HEK293 (cell line): ENCODE measurements at regions not wholly inside any gene's neighbourhood (a gene's known extent, or its start where the extent isn't known, plus 50 kb on each side); places are given as distances from the start of the nearest gene placed in this dataset.

ENCODE experiments used
- CTCF ChIA-PET: fragments of 350-600 bp; formaldehyde crosslinking; extraction: SDS; loops from one replicate; lab custom pipeline; 2021; ENCODE audit warnings: antibody characterized with exemption; lab: Yijun Ruan, JAX
- POLR2A ChIA-PET: fragments of 300-600 bp; formaldehyde crosslinking; extraction: SDS; loops from one replicate; lab custom pipeline; 2020; ENCODE audit warnings: antibody characterized with exemption, inconsistent platforms; lab: Yijun Ruan, JAX
- H3K27ac ChIP-seq: fragments of 200-500 bp; sonication (Bioruptor generic); 2 replicates; pipeline ENCODE4 v1.5.1; 2014; ENCODE audit warnings: low read depth, low read length, control low read depth, inconsistent platforms; ENCODE audit errors: extremely low read depth
- H3K36me3 ChIP-seq, 2 experiments: fragments of 200-500 bp in 1 of 2; sonication (Bioruptor generic) in 1 of 2; 1 replicate in 1 of 2; 2 replicates in 1 of 2; pipeline ENCODE4 v1.5.1; 2014 to 2017; ENCODE audit warnings: inconsistent platforms in 2 of 2, low read length in 2 of 2; ENCODE audit not compliant: control insufficient read depth in 2 of 2, insufficient read depth in 1 of 2
- H3K4me1 ChIP-seq: fragments of 200-500 bp; sonication (Bioruptor generic); 2 replicates; pipeline ENCODE4 v1.5.1; 2014; ENCODE audit warnings: mild to moderate bottlenecking, low read length, inconsistent platforms; ENCODE audit not compliant: control insufficient read depth, insufficient read depth
- H3K4me3 ChIP-seq: 2 replicates; pipeline ENCODE4 v1.5.1; 2011; ENCODE audit warnings: low read depth, mild to moderate bottlenecking, control low read depth, low read length, moderate library complexity
- H3K9me3 ChIP-seq: fragments of 200-500 bp; sonication (Bioruptor generic); 2 replicates; pipeline ENCODE4 v1.5.1; 2014; ENCODE audit warnings: low read depth, low read length, inconsistent platforms; ENCODE audit not compliant: control insufficient read depth, insufficient read depth
- KLF10 ChIP-seq: fragments of 450-650 bp; IDR thresholded peaks from 2 replicates; pipeline ENCODE4 v1.5.1; 2018; ENCODE audit warnings: missing biosample characterization, mild to moderate bottlenecking, missing genetic modification characterization
- MYNN ChIP-seq: fragments of 450-650 bp; formaldehyde crosslinking; IDR thresholded peaks from 2 replicates; pipeline ENCODE4 v1.5.1; 2016; ENCODE audit warnings: missing biosample characterization, missing genetic modification characterization, borderline replicate concordance
- YY1 ChIP-seq: fragments of 450-650 bp; formaldehyde crosslinking; IDR thresholded peaks from 2 replicates; pipeline ENCODE4 v1.5.1; 2018; ENCODE audit warnings: missing biosample characterization, missing genetic modification characterization
- ZBTB20 ChIP-seq: fragments of 450-650 bp; formaldehyde crosslinking; IDR thresholded peaks from 2 replicates; pipeline ENCODE4 v1.5.1; 2016; ENCODE audit warnings: missing biosample characterization, missing genetic modification characterization
- ZBTB7A ChIP-seq: fragments of 450-650 bp; formaldehyde crosslinking; IDR thresholded peaks from 2 replicates; pipeline ENCODE4 v1.5.1; 2016; ENCODE audit warnings: low read depth, missing biosample characterization, missing genetic modification characterization
- ZNF175 ChIP-seq: fragments of 450-650 bp; formaldehyde crosslinking; IDR thresholded peaks from 2 replicates; pipeline ENCODE4 v1.5.1; 2016; ENCODE audit warnings: missing biosample characterization, missing genetic modification characterization
- ZNF214 ChIP-seq: fragments of 450-650 bp; formaldehyde crosslinking; IDR thresholded peaks from 2 replicates; pipeline ENCODE4 v1.5.1; 2017; ENCODE audit warnings: missing biosample characterization, mild to moderate bottlenecking, missing genetic modification characterization, borderline replicate concordance
- ZNF23 ChIP-seq: fragments of 450-650 bp; formaldehyde crosslinking; IDR thresholded peaks from 2 replicates; pipeline ENCODE4 v1.5.1; 2016; ENCODE audit warnings: missing biosample characterization, missing genetic modification characterization, borderline replicate concordance
- ZNF777 ChIP-seq: fragments of 450-650 bp; formaldehyde crosslinking; IDR thresholded peaks from 2 replicates; pipeline ENCODE4 v1.5.1; 2017; ENCODE audit warnings: missing biosample characterization, missing genetic modification characterization, borderline replicate concordance
- ZNF830 ChIP-seq: fragments of 450-650 bp; IDR thresholded peaks from 2 replicates; pipeline ENCODE4 v1.5.0; 2018; ENCODE audit warnings: missing biosample characterization, missing genetic modification characterization, low read depth, mild to moderate bottlenecking, moderate library complexity
- ZSCAN23 ChIP-seq: fragments of 450-650 bp; formaldehyde crosslinking; IDR thresholded peaks from 2 replicates; pipeline ENCODE4 v1.5.1; 2016; ENCODE audit warnings: missing biosample characterization, missing genetic modification characterization
- TF ChIP-seq, protein P1 (sequence below): fragments of 450-650 bp; formaldehyde crosslinking; IDR thresholded peaks from 2 replicates; pipeline ENCODE4 v1.5.1; 2016; ENCODE audit warnings: missing biosample characterization, missing genetic modification characterization, low read depth
- TF ChIP-seq, protein P2 (sequence below): fragments of 450-650 bp; formaldehyde crosslinking; IDR thresholded peaks from 2 replicates; pipeline ENCODE4 v1.5.1; 2017; ENCODE audit warnings: missing biosample characterization, mild to moderate bottlenecking, missing genetic modification characterization, moderate library complexity
- TF ChIP-seq, protein P3 (sequence below): fragments of 450-650 bp; formaldehyde crosslinking; IDR thresholded peaks from 2 replicates; pipeline ENCODE4 v1.5.0; 2017; ENCODE audit warnings: missing biosample characterization, missing genetic modification characterization, borderline replicate concordance
- TF ChIP-seq, protein P4 (sequence below): fragments of 450-650 bp; formaldehyde crosslinking; IDR thresholded peaks from 2 replicates; pipeline ENCODE4 v1.5.1; 2016; ENCODE audit warnings: missing biosample characterization, missing genetic modification characterization, borderline replicate concordance
- TF ChIP-seq, protein P5 (sequence below): sonication (generic); formaldehyde crosslinking; IDR thresholded peaks from 2 replicates; pipeline ENCODE4 v1.8.1; 2022; ENCODE audit warnings: mild to moderate bottlenecking, moderate library complexity, missing genetic modification reagents
- TF ChIP-seq, protein P6 (sequence below): fragments of 450-650 bp; formaldehyde crosslinking; IDR thresholded peaks from 2 replicates; pipeline ENCODE4 v1.5.1; 2016; ENCODE audit warnings: missing biosample characterization, missing genetic modification characterization

DNA sequence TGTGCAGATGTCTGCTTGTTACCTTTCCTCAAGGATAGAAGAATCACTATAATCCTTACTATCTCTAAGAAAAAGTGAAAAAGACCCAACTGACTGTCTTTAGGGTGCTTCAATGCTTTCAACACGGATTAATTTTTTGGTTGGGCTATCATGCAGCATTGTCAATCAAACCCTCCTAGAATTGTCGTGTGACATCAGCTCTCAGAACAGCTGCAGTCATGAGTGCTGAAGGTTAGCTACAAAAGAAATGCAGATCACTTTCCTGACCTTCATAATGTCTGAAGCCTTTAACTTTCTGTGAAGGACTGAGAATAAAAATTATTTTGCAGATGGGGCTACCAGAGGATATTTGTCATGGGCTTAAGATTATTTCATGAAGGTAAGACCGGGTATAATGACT, 107.9 kb upstream of the EFNA5 start (continued):
- TF ChIP-seq, protein P1, sequence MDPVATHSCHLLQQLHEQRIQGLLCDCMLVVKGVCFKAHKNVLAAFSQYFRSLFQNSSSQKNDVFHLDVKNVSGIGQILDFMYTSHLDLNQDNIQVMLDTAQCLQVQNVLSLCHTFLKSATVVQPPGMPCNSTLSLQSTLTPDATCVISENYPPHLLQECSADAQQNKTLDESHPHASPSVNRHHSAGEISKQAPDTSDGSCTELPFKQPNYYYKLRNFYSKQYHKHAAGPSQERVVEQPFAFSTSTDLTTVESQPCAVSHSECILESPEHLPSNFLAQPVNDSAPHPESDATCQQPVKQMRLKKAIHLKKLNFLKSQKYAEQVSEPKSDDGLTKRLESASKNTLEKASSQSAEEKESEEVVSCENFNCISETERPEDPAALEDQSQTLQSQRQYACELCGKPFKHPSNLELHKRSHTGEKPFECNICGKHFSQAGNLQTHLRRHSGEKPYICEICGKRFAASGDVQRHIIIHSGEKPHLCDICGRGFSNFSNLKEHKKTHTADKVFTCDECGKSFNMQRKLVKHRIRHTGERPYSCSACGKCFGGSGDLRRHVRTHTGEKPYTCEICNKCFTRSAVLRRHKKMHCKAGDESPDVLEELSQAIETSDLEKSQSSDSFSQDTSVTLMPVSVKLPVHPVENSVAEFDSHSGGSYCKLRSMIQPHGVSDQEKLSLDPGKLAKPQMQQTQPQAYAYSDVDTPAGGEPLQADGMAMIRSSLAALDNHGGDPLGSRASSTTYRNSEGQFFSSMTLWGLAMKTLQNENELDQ (tag by site-specific recombination): no peak
- no peak for TF ChIP-seq ZNF23

DNA sequence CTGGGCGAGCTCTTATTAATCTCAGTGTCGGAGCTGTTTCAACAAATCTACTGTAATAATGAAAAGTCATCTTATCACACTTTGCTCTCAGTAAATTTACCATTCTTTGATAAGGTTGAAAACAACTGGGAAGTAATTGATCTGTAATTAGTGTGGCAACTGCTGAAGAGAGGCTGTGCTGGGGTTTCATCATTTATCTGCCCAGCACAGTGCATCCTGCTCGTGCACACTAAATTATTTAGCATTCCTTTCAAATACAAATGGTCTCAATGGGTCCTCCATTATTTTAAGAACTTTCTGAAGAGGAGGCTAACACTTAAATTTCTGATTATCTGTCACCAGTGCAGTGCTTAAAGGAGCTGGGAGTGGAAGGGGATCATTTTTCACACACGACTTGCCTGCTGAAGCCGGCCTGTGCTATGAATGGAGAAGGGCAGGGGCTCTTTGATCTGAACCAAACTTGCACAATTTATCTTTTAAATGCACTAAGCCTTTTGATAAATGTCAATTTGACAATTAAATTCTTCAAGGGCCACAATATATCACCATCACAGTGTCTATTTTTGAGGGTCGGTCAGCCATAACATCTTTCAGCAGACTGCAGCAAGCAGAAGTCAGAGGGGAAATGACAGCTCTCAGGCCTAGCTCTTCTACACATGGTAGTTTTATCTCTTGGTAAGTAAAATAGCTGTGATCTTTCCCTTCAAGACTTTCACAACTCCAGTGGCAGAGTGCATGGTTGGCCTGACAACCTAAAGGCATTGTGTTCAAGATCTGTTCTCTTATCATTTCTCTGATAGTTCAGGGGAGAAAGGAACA, 106.4 kb upstream of the EFNA5 start:
- ChIA-PET CTCF (no interaction called here), POLR2A (no interaction called here)
- TF ChIP-seq MYNN (no peak), ZNF214 (tag by site-specific recombination) (no peak), ZNF830 (tag by site-specific recombination) (no peak), ZNF175 (no peak)
- TF ChIP-seq, protein P2, sequence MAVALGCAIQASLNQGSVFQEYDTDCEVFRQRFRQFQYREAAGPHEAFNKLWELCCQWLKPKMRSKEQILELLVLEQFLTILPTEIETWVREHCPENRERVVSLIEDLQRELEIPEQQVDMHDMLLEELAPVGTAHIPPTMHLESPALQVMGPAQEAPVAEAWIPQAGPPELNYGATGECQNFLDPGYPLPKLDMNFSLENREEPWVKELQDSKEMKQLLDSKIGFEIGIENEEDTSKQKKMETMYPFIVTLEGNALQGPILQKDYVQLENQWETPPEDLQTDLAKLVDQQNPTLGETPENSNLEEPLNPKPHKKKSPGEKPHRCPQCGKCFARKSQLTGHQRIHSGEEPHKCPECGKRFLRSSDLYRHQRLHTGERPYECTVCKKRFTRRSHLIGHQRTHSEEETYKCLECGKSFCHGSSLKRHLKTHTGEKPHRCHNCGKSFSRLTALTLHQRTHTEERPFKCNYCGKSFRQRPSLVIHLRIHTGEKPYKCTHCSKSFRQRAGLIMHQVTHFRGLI (tag by site-specific recombination): no peak
- TF ChIP-seq, protein P3, sequence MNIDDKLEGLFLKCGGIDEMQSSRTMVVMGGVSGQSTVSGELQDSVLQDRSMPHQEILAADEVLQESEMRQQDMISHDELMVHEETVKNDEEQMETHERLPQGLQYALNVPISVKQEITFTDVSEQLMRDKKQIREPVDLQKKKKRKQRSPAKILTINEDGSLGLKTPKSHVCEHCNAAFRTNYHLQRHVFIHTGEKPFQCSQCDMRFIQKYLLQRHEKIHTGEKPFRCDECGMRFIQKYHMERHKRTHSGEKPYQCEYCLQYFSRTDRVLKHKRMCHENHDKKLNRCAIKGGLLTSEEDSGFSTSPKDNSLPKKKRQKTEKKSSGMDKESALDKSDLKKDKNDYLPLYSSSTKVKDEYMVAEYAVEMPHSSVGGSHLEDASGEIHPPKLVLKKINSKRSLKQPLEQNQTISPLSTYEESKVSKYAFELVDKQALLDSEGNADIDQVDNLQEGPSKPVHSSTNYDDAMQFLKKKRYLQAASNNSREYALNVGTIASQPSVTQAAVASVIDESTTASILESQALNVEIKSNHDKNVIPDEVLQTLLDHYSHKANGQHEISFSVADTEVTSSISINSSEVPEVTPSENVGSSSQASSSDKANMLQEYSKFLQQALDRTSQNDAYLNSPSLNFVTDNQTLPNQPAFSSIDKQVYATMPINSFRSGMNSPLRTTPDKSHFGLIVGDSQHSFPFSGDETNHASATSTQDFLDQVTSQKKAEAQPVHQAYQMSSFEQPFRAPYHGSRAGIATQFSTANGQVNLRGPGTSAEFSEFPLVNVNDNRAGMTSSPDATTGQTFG (tag by site-specific recombination): no peak
- TF ChIP-seq, all 188 proteins: peak for 0
- Histone ChIP-seq H3K27ac (no peak overlapping the region), H3K36me3 (no peaks in the 10 kb centered on the region), H3K9me3 (no peaks in the 10 kb centered on the region), H3K4me1 (no peaks in the 10 kb centered on the region; the same call in 1 of the 2 replicates), H3K4me3 (no peak overlapping the region)

DNA sequence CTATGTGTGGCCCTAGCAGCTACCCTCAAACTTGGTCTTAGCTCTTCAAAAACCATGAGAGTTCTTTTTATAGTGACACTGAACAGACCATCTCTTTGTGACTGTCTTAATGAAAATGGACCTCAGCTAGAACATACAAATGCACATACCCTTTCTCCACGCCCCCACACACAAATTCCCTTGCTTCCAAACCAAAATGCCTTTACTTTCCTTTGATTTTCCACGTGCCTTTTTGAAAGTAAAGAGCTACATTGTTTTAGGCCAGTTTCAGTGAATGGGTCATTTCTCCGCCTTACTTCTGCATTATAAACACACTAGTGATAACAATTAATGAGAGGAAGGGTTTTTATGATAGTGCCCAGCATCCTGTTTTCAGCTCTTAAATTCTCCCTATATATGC, 105.8 kb upstream of the EFNA5 start:
- CTCF ChIA-PET: no interaction called here
- Histone ChIP-seq H3K4me1 (no peaks in the 10 kb centered on the region; the same call in 1 of the 2 replicates), H3K36me3 (no peaks in the 10 kb centered on the region), H3K27ac (no peak overlapping the region), H3K9me3 (no peaks in the 10 kb centered on the region), H3K4me3 (no peak overlapping the region)
- POLR2A ChIA-PET: no interaction called here
- no peak for TF ChIP-seq ZSCAN23 (tag by site-specific recombination)
- TF ChIP-seq, protein P4, sequence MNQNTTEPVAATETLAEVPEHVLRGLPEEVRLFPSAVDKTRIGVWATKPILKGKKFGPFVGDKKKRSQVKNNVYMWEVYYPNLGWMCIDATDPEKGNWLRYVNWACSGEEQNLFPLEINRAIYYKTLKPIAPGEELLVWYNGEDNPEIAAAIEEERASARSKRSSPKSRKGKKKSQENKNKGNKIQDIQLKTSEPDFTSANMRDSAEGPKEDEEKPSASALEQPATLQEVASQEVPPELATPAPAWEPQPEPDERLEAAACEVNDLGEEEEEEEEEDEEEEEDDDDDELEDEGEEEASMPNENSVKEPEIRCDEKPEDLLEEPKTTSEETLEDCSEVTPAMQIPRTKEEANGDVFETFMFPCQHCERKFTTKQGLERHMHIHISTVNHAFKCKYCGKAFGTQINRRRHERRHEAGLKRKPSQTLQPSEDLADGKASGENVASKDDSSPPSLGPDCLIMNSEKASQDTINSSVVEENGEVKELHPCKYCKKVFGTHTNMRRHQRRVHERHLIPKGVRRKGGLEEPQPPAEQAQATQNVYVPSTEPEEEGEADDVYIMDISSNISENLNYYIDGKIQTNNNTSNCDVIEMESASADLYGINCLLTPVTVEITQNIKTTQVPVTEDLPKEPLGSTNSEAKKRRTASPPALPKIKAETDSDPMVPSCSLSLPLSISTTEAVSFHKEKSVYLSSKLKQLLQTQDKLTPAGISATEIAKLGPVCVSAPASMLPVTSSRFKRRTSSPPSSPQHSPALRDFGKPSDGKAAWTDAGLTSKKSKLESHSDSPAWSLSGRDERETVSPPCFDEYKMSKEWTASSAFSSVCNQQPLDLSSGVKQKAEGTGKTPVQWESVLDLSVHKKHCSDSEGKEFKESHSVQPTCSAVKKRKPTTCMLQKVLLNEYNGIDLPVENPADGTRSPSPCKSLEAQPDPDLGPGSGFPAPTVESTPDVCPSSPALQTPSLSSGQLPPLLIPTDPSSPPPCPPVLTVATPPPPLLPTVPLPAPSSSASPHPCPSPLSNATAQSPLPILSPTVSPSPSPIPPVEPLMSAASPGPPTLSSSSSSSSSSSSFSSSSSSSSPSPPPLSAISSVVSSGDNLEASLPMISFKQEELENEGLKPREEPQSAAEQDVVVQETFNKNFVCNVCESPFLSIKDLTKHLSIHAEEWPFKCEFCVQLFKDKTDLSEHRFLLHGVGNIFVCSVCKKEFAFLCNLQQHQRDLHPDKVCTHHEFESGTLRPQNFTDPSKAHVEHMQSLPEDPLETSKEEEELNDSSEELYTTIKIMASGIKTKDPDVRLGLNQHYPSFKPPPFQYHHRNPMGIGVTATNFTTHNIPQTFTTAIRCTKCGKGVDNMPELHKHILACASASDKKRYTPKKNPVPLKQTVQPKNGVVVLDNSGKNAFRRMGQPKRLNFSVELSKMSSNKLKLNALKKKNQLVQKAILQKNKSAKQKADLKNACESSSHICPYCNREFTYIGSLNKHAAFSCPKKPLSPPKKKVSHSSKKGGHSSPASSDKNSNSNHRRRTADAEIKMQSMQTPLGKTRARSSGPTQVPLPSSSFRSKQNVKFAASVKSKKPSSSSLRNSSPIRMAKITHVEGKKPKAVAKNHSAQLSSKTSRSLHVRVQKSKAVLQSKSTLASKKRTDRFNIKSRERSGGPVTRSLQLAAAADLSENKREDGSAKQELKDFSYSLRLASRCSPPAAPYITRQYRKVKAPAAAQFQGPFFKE (tag by site-specific recombination): no peak
- TF ChIP-seq, protein P5, sequence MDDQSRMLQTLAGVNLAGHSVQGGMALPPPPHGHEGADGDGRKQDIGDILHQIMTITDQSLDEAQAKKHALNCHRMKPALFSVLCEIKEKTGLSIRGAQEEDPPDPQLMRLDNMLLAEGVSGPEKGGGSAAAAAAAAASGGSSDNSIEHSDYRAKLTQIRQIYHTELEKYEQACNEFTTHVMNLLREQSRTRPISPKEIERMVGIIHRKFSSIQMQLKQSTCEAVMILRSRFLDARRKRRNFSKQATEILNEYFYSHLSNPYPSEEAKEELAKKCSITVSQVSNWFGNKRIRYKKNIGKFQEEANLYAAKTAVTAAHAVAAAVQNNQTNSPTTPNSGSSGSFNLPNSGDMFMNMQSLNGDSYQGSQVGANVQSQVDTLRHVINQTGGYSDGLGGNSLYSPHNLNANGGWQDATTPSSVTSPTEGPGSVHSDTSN (CRISPR knock-in tag): no peak
- no peak for TF ChIP-seq YY1 (tag by site-specific recombination)
- no peak for TF ChIP-seq ZBTB7A
- TF ChIP-seq, protein P6, sequence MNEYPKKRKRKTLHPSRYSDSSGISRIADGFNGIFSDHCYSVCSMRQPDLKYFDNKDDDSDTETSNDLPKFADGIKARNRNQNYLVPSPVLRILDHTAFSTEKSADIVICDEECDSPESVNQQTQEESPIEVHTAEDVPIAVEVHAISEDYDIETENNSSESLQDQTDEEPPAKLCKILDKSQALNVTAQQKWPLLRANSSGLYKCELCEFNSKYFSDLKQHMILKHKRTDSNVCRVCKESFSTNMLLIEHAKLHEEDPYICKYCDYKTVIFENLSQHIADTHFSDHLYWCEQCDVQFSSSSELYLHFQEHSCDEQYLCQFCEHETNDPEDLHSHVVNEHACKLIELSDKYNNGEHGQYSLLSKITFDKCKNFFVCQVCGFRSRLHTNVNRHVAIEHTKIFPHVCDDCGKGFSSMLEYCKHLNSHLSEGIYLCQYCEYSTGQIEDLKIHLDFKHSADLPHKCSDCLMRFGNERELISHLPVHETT (tag by site-specific recombination): no peak
- no peak for TF ChIP-seq ZNF777 (tag by site-specific recombination)
- TF ChIP-seq ZBTB20 (tag by site-specific recombination): no peak
- TF ChIP-seq KLF10: no peak
